IMR-90 (cell line): ENCODE measurements at regions not wholly inside any gene's neighbourhood (a gene's known extent, or its start where the extent isn't known, plus 50 kb on each side); places are given as distances from the start of the nearest gene placed in this dataset.

Source experiments
- ATAC-seq: fragments of 200-7000 bp; cut with Tn5 transposase; 2 replicates; pipeline ENCODE4 v1.9.1; 2020; ENCODE audit warnings: low read depth, mild to moderate bottlenecking, moderate library complexity
- BruUV-seq: library from RNA; stranded (reverse); fragments of 400-500 nt; replicated peaks from 2 replicates; lab custom pipeline; 2021; lab: Mats Ljungman, UMichigan
- CTCF ChIA-PET: fragments of 300-600 bp; formaldehyde crosslinking; extraction: SDS; loops from one replicate; lab custom pipeline; 2021; ENCODE audit warnings: antibody characterized with exemption; lab: Yijun Ruan, JAX
- POLR2A ChIA-PET: fragments of 300-600 bp; sonication (Branson Sonifier 250); formaldehyde crosslinking; loops from one replicate; lab custom pipeline; 2022; ENCODE audit warnings: antibody characterized with exemption; ENCODE audit not compliant: unreplicated experiment; lab: Charles Lee
- DNase-seq: peaks from one replicate; pipeline ENCODE4 v3.0.0; 2013
- H2AFZ ChIP-seq: replicated peaks from 2 replicates; pipeline ENCODE3; 2013; ENCODE audit warnings: low read length, mild to moderate bottlenecking; ENCODE audit not compliant: poor library complexity
- H2AK5ac ChIP-seq: 2 replicates; pipeline ENCODE4 v1.6.1; 2013; ENCODE audit warnings: low read depth, low read length, inconsistent platforms
- H2AK9ac ChIP-seq: replicated peaks from 2 replicates; pipeline ENCODE3; 2013; ENCODE audit warnings: mild to moderate bottlenecking, low read depth, low read length, moderate library complexity; ENCODE audit not compliant: poor library complexity
- H2BK120ac ChIP-seq: 2 replicates; pipeline ENCODE4 v1.6.1; 2013; ENCODE audit warnings: low read depth, low read length, inconsistent platforms
- H2BK15ac ChIP-seq: 3 replicates; pipeline ENCODE4 v1.6.1; 2013; ENCODE audit warnings: low read depth, low read length, inconsistent platforms
- H2BK20ac ChIP-seq: 2 replicates; pipeline ENCODE4 v1.6.1; 2013; ENCODE audit warnings: low read depth, mild to moderate bottlenecking, inconsistent platforms, low read length, moderate library complexity
- H2BK5ac ChIP-seq: 2 replicates; pipeline ENCODE4 v1.6.1; 2013; ENCODE audit warnings: mild to moderate bottlenecking, low read depth, low read length, inconsistent platforms; ENCODE audit not compliant: poor library complexity, severe bottlenecking
- H3K14ac ChIP-seq: replicated peaks from 2 replicates; pipeline ENCODE4 v1.6.1; 2013; ENCODE audit warnings: low read depth, low read length, inconsistent platforms
- H3K18ac ChIP-seq: 2 replicates; pipeline ENCODE4 v1.6.1; 2013; ENCODE audit warnings: low read depth, low read length, control low read depth
- H3K23ac ChIP-seq: 2 replicates; pipeline ENCODE4 v1.6.1; 2013; ENCODE audit warnings: low read depth, low read length, inconsistent platforms
- H3K27ac ChIP-seq: 2 replicates; pipeline ENCODE4 v1.5.1; 2013; ENCODE audit warnings: mild to moderate bottlenecking, control low read depth, low read length; ENCODE audit not compliant: insufficient read depth
- H3K27me3 ChIP-seq: 2 replicates; pipeline ENCODE4 v1.6.1; 2013; ENCODE audit warnings: low read length; ENCODE audit not compliant: control insufficient read depth, insufficient read depth
- H3K36me3 ChIP-seq: 2 replicates; pipeline ENCODE4 v1.6.1; 2013; ENCODE audit warnings: low read length, mixed read lengths; ENCODE audit not compliant: control insufficient read depth, insufficient read depth
- H3K4ac ChIP-seq: 2 replicates; pipeline ENCODE4 v1.6.1; 2013; ENCODE audit warnings: low read depth, low read length, inconsistent platforms
- H3K4me1 ChIP-seq: 2 replicates; pipeline ENCODE4 v1.6.1; 2013; ENCODE audit warnings: low read length, mixed read lengths; ENCODE audit not compliant: control insufficient read depth, insufficient read depth
- H3K4me2 ChIP-seq: 2 replicates; pipeline ENCODE4 v1.6.1; 2013; ENCODE audit warnings: low read depth, mild to moderate bottlenecking, control low read depth, low read length, moderate library complexity
- H3K4me3 ChIP-seq: 2 replicates; pipeline ENCODE4 v1.5.1; 2013; ENCODE audit warnings: low read depth, mild to moderate bottlenecking, control low read depth, low read length, moderate library complexity; ENCODE audit not compliant: insufficient read depth
- H3K56ac ChIP-seq: 2 replicates; pipeline ENCODE4 v1.6.1; 2013; ENCODE audit warnings: low read length, inconsistent platforms; ENCODE audit not compliant: insufficient read depth; ENCODE audit errors: extremely low read depth
- H3K79me1 ChIP-seq, 2 experiments: 2 replicates each; pipeline ENCODE4 v1.6.1; 2013; ENCODE audit warnings: low read length in 2 of 2, inconsistent platforms in 1 of 2, low read depth in 1 of 2
- H3K9ac ChIP-seq: 2 replicates; pipeline ENCODE4 v1.6.1; 2013; ENCODE audit warnings: low read depth, low read length, control low read depth
- H3K9me1 ChIP-seq: 2 replicates; pipeline ENCODE4 v1.6.1; 2013; ENCODE audit warnings: low read length, inconsistent platforms; ENCODE audit not compliant: insufficient read depth
- H3K9me3 ChIP-seq: 2 replicates; pipeline ENCODE4 v1.6.1; 2013; ENCODE audit warnings: low read length; ENCODE audit not compliant: control insufficient read depth, insufficient read depth
- H4K20me1 ChIP-seq: 2 replicates; pipeline ENCODE4 v1.6.1; 2013; ENCODE audit warnings: low read length, inconsistent platforms; ENCODE audit not compliant: insufficient read depth
- H4K5ac ChIP-seq: 2 replicates; pipeline ENCODE4 v1.6.1; 2013; ENCODE audit warnings: mild to moderate bottlenecking, low read depth, low read length, control low read depth
- H4K8ac ChIP-seq, 2 experiments: 2 replicates each; pipeline ENCODE4 v1.6.1; 2013; ENCODE audit warnings: low read depth in 2 of 2, low read length in 2 of 2, control low read depth in 1 of 2, inconsistent platforms in 1 of 2
- H4K91ac ChIP-seq: 2 replicates; pipeline ENCODE4 v1.6.1; 2013; ENCODE audit warnings: low read depth, low read length, inconsistent platforms; ENCODE audit not compliant: insufficient read depth
- CEBPB ChIP-seq: IDR thresholded peaks from 2 replicates; pipeline ENCODE4 v1.6.1; 2012; ENCODE audit warnings: low read depth, low read length, improper control_type of control experiment
- MAZ ChIP-seq: IDR thresholded peaks from 2 replicates; pipeline ENCODE4 v1.6.1; 2012; ENCODE audit warnings: low read depth, mild to moderate bottlenecking, low read length, improper control_type of control experiment, moderate library complexity, borderline replicate concordance
- RAD21 ChIP-seq: IDR thresholded peaks from 2 replicates; pipeline ENCODE4 v1.6.1; 2012; ENCODE audit warnings: low read length, improper control_type of control experiment
- RCOR1 ChIP-seq: IDR thresholded peaks from 2 replicates; pipeline ENCODE4 v1.6.1; 2012; ENCODE audit warnings: mild to moderate bottlenecking, low read length, improper control_type of control experiment; ENCODE audit not compliant: insufficient replicate concordance
- RFX5 ChIP-seq: IDR thresholded peaks from 2 replicates; pipeline ENCODE4 v1.8.0; 2012; ENCODE audit warnings: low read depth, mild to moderate bottlenecking, low read length, moderate library complexity
- SMC3 ChIP-seq: fragments of 150-350 bp; IDR thresholded peaks from 2 replicates; pipeline ENCODE4 v1.6.1; 2016; ENCODE audit warnings: low read depth, mild to moderate bottlenecking, antibody characterized with exemption, low read length, moderate library complexity
- USF2 ChIP-seq: fragments of 150-350 bp; IDR thresholded peaks from 2 replicates; pipeline ENCODE4 v1.6.1; 2017; ENCODE audit warnings: mild to moderate bottlenecking, antibody characterized with exemption, low read length, low read depth
- dilution Hi-C: fragments of 300-500 bp; cut with HindIII; formaldehyde crosslinking; loops from one replicate; pipeline ENCODE4 v1.14.3; 2018; ENCODE audit warnings: low sequenced_read_pairs; ENCODE audit not compliant: unreplicated experiment
- in situ Hi-C: fragments of 300-500 bp; cut with MboI; formaldehyde crosslinking; loops from 3 replicates; pipeline ENCODE4 v1.14.3; 2019; ENCODE audit warnings: low sequenced_read_pairs, inconsistent platforms, mixed read lengths
- intact Hi-C: fragments of 100-400 bp; cut with micrococcal nuclease; formaldehyde crosslinking; loops from 2 replicates; pipeline ENCODE4 v1.10.0; 2022

DNA sequence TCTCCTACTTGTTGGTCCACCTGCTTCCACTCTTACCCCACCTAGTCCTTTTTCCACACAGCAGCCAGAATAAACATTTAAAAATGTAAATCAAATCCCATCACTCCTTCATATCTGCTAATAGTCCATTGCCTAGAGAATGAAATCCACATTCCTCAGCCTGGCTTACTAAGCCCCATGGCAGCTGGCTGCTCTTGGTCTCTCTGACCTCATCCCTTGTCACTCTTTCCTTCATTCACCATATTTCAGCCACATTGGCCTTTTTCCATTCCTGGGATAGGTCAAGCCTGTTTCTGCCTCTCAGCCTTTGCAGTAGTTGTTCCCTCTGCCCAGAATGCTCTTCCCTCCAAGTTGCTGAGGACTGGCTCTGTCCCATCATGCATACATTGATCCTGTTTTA is 512.8 kb downstream of the INSC start:
- peak; percentile 74 for DNase-seq
- CTCF ChIA-PET: no interaction called here

More for the DNA sequence above, 512.8 kb downstream of the INSC start:
- in situ Hi-C loops (no loop called here), dilution Hi-C loops (no loop called here), intact Hi-C loops (loop anchor here (10.0 kb wide), 1 partner anchor 203 kb away; no protein-coding TSS in a partner anchor)
- Histone ChIP-seq H3K79me1 (no peaks in the 10 kb centered on the region), H2BK15ac (no peak overlapping the region), H3K4me2 (no peak overlapping the region), H4K8ac (no peak overlapping the region), H2AK5ac (no peak overlapping the region), H3K18ac (no peak overlapping the region), H3K4me3 (no peak overlapping the region), H3K9me3 (no peaks in the 10 kb centered on the region), H2BK5ac (no peak overlapping the region), H3K27ac (no peak overlapping the region), H3K4ac (no peak overlapping the region), H2BK20ac (no peak overlapping the region), H2BK120ac (no peak overlapping the region), H2AFZ (no peak overlapping the region), H4K20me1 (no peaks in the 10 kb centered on the region), H3K9me1 (no peaks in the 10 kb centered on the region), H3K36me3 (no peaks in the 10 kb centered on the region), H4K91ac (no peak overlapping the region), H3K9ac (no peak overlapping the region), H3K56ac (no peak overlapping the region), H3K23ac (no peak overlapping the region), H3K4me1 (peaks cover 7% of the 10 kb centered on the region), H3K14ac (no peak overlapping the region), H4K5ac (no peak overlapping the region), H2AK9ac (no peak overlapping the region), H3K27me3 (peaks cover 9% of the 10 kb centered on the region)
- BruUV-seq: no TSS peak
- peak; percentile 88 for ATAC-seq
- TF ChIP-seq SMC3: no peak
- no peak for TF ChIP-seq MAZ
- no peak for TF ChIP-seq USF2
- no peak for TF ChIP-seq RAD21
- TF ChIP-seq CEBPB: no peak; the same call in 1 of the 2 replicates
- no peak for TF ChIP-seq RFX5
- TF ChIP-seq RCOR1: peak; percentile 52
- POLR2A ChIA-PET: no interaction called here
